Endodermal cell (in vitro differentiated cells): ENCODE measurements at regions not wholly inside any gene's neighbourhood (a gene's known extent, or its start where the extent isn't known, plus 50 kb on each side); places are given as distances from the start of the nearest gene placed in this dataset.

Experiments
- DNase-seq: peaks from one replicate; pipeline ENCODE4 v3.0.0-alpha.2; 2017
- H3K27ac ChIP-seq: 2 replicates; pipeline ENCODE4 v1.5.1; 2013; ENCODE audit warnings: mild to moderate bottlenecking, low read depth, low read length, moderate library complexity
- H3K27me3 ChIP-seq: 2 replicates; pipeline ENCODE4 v1.6.1; 2013; ENCODE audit warnings: mild to moderate bottlenecking, low read length, moderate library complexity; ENCODE audit not compliant: insufficient read depth, control insufficient read depth, poor library complexity, severe bottlenecking
- H3K36me3 ChIP-seq: 2 replicates; pipeline ENCODE4 v1.7.0; 2013; ENCODE audit warnings: mild to moderate bottlenecking, low read length, moderate library complexity; ENCODE audit not compliant: control insufficient read depth, insufficient read depth
- H3K4me1 ChIP-seq: one replicate; pipeline ENCODE4 v1.7.0; 2013; ENCODE audit warnings: low read length; ENCODE audit not compliant: control insufficient read depth, insufficient read depth
- H3K4me3 ChIP-seq: 2 replicates; pipeline ENCODE4 v1.5.1; 2013; ENCODE audit warnings: mild to moderate bottlenecking, low read length, moderate library complexity
- H3K9ac ChIP-seq: 2 replicates; pipeline ENCODE4 v1.6.1; 2013; ENCODE audit warnings: mild to moderate bottlenecking, low read length, moderate library complexity; ENCODE audit not compliant: poor library complexity, severe bottlenecking; ENCODE audit errors: extremely low read depth
- H3K9me3 ChIP-seq: 2 replicates; pipeline ENCODE4 v1.6.1; 2013; ENCODE audit warnings: mild to moderate bottlenecking, low read length, moderate library complexity; ENCODE audit not compliant: control insufficient read depth
- H3K27ac Mint-ChIP-seq: 2 replicates; pipeline ENCODE4 v1.8.0; 2020; ENCODE audit warnings: mixed read lengths
- H3K27me3 Mint-ChIP-seq: 2 replicates; pipeline ENCODE4 v1.8.0; 2021; ENCODE audit warnings: mild to moderate bottlenecking, mixed read lengths; ENCODE audit not compliant: insufficient read depth
- H3K36me3 Mint-ChIP-seq: 2 replicates; pipeline ENCODE4 v1.8.0; 2020; ENCODE audit warnings: low read depth, mixed read lengths
- H3K4me1 Mint-ChIP-seq: 2 replicates; pipeline ENCODE4 v1.8.0; 2020; ENCODE audit warnings: mixed read lengths
- H3K4me3 Mint-ChIP-seq: 2 replicates; pipeline ENCODE4 v1.8.0; 2020; ENCODE audit warnings: mild to moderate bottlenecking, moderate library complexity, mixed read lengths
- H3K9me3 Mint-ChIP-seq: 2 replicates; pipeline ENCODE4 v1.8.0; 2020; ENCODE audit warnings: mild to moderate bottlenecking, mixed read lengths
- CTCF ChIP-seq: fragments of 200-600 bp; sonication (generic); conservative IDR thresholded peaks from 2 replicates; pipeline ENCODE4 v1.5.0; 2021; ENCODE audit warnings: antibody characterized with exemption, mild to moderate bottlenecking
- WGBS, 2 experiments: methylation state at CpG; one replicate each; pipeline versions ENCODE4 v1.1.5 to v1.1.7; 2013; ENCODE audit warnings: missing lambda C conversion rate in 2 of 2, mixed read lengths in 1 of 2; ENCODE audit not compliant: insufficient coverage in 1 of 2, insufficient read length in 1 of 2; 5-methylcytosine and 5-hydroxymethylcytosine counted together

- H3K27ac Mint-ChIP-seq, result no peak overlapping the region
These were observed 806.1 kb upstream of the MAP3K7 start for GRCh38 chr6:91392951-91393350.

GRCh38 chr6:91387290-91388059, 800.6 kb upstream of the MAP3K7 start:
- Histone ChIP-seq H3K9ac (no peak overlapping the region), H3K4me3 (no peak overlapping the region), H3K27me3 (no peaks in the 10 kb centered on the region), H3K27ac (no peak overlapping the region), H3K9me3 (no peaks in the 10 kb centered on the region), H3K36me3 (no peaks in the 10 kb centered on the region), H3K4me1 (no peaks in the 10 kb centered on the region)
- Mint-ChIP-seq H3K4me1 (peaks cover 4% of the 10 kb centered on the region), H3K36me3 (no peaks in the 10 kb centered on the region), H3K27me3 (no peaks in the 10 kb centered on the region), H3K27ac (no peak overlapping the region), H3K4me3 (no peak overlapping the region), H3K9me3 (peaks cover 4% of the 10 kb centered on the region)
- peak; percentile 81 for TF ChIP-seq CTCF
- 84 to 88% methylated on average over 4 to 11 of the region's 11 CpGs for WGBS, 2 experiments
- DNase-seq, result peak; percentile 90

More at GRCh38 chr6:91392951-91393350, 806.1 kb upstream of the MAP3K7 start:
- Histone ChIP-seq H3K27ac (no peak overlapping the region), H3K27me3 (no peaks in the 10 kb centered on the region), H3K9ac (no peak overlapping the region), H3K9me3 (no peaks in the 10 kb centered on the region), H3K4me3 (no peak overlapping the region), H3K36me3 (no peaks in the 10 kb centered on the region), H3K4me1 (no peaks in the 10 kb centered on the region)
- TF ChIP-seq CTCF, result no peak
- no peak overlapping the region for H3K4me3 Mint-ChIP-seq
- H3K36me3 Mint-ChIP-seq, result no peaks in the 10 kb centered on the region
- DNase-seq, result no peak
- no peaks in the 10 kb centered on the region for H3K4me1 Mint-ChIP-seq
- H3K9me3 Mint-ChIP-seq, result peaks cover 4% of the 10 kb centered on the region
- no peaks in the 10 kb centered on the region for H3K27me3 Mint-ChIP-seq

- Mint-ChIP-seq H3K36me3 (no peaks in the 10 kb centered on the region), H3K4me3 (no peak overlapping the region), H3K27me3 (no peaks in the 10 kb centered on the region), H3K4me1 (peaks cover 4% of the 10 kb centered on the region), H3K27ac (no peak overlapping the region), H3K9me3 (peaks cover 4% of the 10 kb centered on the region)
- H3K9me3 ChIP-seq, result no peaks in the 10 kb centered on the region
- WGBS, 2 experiments, result no CpG with 5 or more reads among the region's 1 CpG
- H3K4me1 ChIP-seq, result no peaks in the 10 kb centered on the region
- H3K36me3 ChIP-seq, result no peaks in the 10 kb centered on the region
- no peaks in the 10 kb centered on the region for H3K27me3 ChIP-seq
- TF ChIP-seq CTCF, result no peak
- no peak overlapping the region for H3K27ac ChIP-seq
- H3K9ac ChIP-seq, result no peak overlapping the region
- H3K4me3 ChIP-seq, result no peak overlapping the region
- DNase-seq, result no peak
These were observed 799.3 kb upstream of the MAP3K7 start for GRCh38 chr6:91386204-91386603.
